HG02759 (cell line): ENCODE measurements at regions not wholly inside any gene's neighbourhood (a gene's known extent, or its start where the extent isn't known, plus 50 kb on each side); places are given as distances from the start of the nearest gene placed in this dataset.
"Not testable (repeated sequence)": the region's sequence is repeated elsewhere in the genome, so short reads cannot be mapped to it uniquely, and the experiment has no call there.

Source experiments
- ATAC-seq: cut with Tn5 transposase; IDR thresholded peaks from one replicate; pipeline ENCODE4 v1.9.1; 2021; ENCODE audit warnings: mild to moderate bottlenecking, moderate library complexity; ENCODE audit not compliant: unreplicated experiment

GRCh38 chr1:219031809-219032208, 141.9 kb upstream of the LYPLAL1 start:
- no peak for ATAC-seq

GRCh38 chr1:219038398-219038797, 135.3 kb upstream of the LYPLAL1 start:
- ATAC-seq: no peak

GRCh38 chr1:219039017-219039681, 134.5 kb upstream of the LYPLAL1 start:
- no peak for ATAC-seq

GRCh38 chr1:219039682-219040154, 134.0 kb upstream of the LYPLAL1 start:
- no peak for ATAC-seq

- no peak for ATAC-seq
These were observed 133.4 kb upstream of the LYPLAL1 start for GRCh38 chr1:219040291-219040690.

GRCh38 chr1:219041141-219041540, 132.5 kb upstream of the LYPLAL1 start:
- no peak for ATAC-seq

- ATAC-seq: no peak
These were observed 131.9 kb upstream of the LYPLAL1 start for GRCh38 chr1:219041818-219042217.

- no peak for ATAC-seq
These were observed 130.9 kb upstream of the LYPLAL1 start for GRCh38 chr1:219042769-219043168.

GRCh38 chr1:219045246-219045645, 128.4 kb upstream of the LYPLAL1 start:
- ATAC-seq: no peak

GRCh38 chr1:219049501-219049900, 124.2 kb upstream of the LYPLAL1 start:
- no peak for ATAC-seq

- no peak for ATAC-seq
These were observed 123.4 kb upstream of the LYPLAL1 start for GRCh38 chr1:219050086-219050821.

GRCh38 chr1:219050822-219051125, 122.9 kb upstream of the LYPLAL1 start:
- no peak for ATAC-seq

GRCh38 chr1:219051547-219051946, 122.1 kb upstream of the LYPLAL1 start:
- ATAC-seq: no peak

GRCh38 chr1:219058891-219059820, 114.5 kb upstream of the LYPLAL1 start:
- no peak for ATAC-seq

GRCh38 chr1:219060798-219061197, 112.9 kb upstream of the LYPLAL1 start:
- no peak for ATAC-seq

GRCh38 chr1:219062161-219062560, 111.5 kb upstream of the LYPLAL1 start:
- ATAC-seq: no peak

GRCh38 chr1:219066098-219066497, 107.6 kb upstream of the LYPLAL1 start:
- ATAC-seq: no peak

- ATAC-seq: no peak
These were observed 106.9 kb upstream of the LYPLAL1 start for GRCh38 chr1:219066631-219067349.

- ATAC-seq: no peak
These were observed 106.3 kb upstream of the LYPLAL1 start for GRCh38 chr1:219067350-219067712.

- not testable (repeated sequence) for ATAC-seq
These were observed 103.3 kb upstream of the LYPLAL1 start for GRCh38 chr1:219070395-219070794.

GRCh38 chr1:219071209-219071608, 102.5 kb upstream of the LYPLAL1 start:
- ATAC-seq: no peak
